HFF-Myc (cell line): ENCODE measurements at regions not wholly inside any gene's neighbourhood (a gene's known extent, or its start where the extent isn't known, plus 50 kb on each side); places are given as distances from the start of the nearest gene placed in this dataset.
"Not testable (repeated sequence)": the region's sequence is repeated elsewhere in the genome, so short reads cannot be mapped to it uniquely, and the experiment has no call there.

ENCODE experiments used
- DNase-seq: peaks from one replicate; pipeline ENCODE4 v3.0.0-alpha.2; 2011; ENCODE audit warnings: low read depth; ENCODE audit errors: extremely low read depth
- H3K4me3 ChIP-seq: replicated peaks from 2 replicates; pipeline ENCODE4 v1.5.1; 2011; ENCODE audit warnings: low read depth, mild to moderate bottlenecking, control low read depth, low read length
- CTCF ChIP-seq: IDR thresholded peaks from 2 replicates; pipeline ENCODE4 v1.5.1; 2012; ENCODE audit warnings: mild to moderate bottlenecking, low read depth, low read length, control low read depth; ENCODE audit errors: missing control alignments

GRCh38 chr13:46468570-46469463 is 81.8 kb upstream of the RUBCNL start:
- TF ChIP-seq CTCF, result no peak
- no peak overlapping the region for H3K4me3 ChIP-seq
- DNase-seq, result no peak

DNA sequence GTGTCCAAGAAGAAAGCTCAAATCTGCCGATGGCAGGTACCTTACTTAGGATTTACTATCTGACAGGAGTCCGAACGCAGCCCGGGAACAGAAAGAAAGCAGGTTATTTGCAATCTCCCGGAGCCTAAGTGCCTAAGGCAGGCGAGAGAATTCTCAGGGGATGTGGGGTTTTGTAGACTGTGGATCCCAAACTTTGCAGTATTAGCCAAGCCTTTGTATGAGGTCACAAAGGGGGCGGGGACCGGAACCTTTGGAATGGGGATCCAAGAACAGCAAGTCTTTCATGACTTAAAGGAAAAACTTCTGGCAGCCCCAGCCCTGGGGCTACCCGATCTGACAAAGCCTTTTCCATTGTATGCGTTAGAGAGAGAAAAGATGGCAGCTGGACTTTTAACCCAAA is 80.6 kb upstream of the RUBCNL start:
- H3K4me3 ChIP-seq, DNase-seq: not testable (repeated sequence)

- H3K4me3 ChIP-seq, DNase-seq: not testable (repeated sequence)
Measured at GRCh38 chr13:46466074-46466473, 79.0 kb upstream of the RUBCNL start.

DNA sequence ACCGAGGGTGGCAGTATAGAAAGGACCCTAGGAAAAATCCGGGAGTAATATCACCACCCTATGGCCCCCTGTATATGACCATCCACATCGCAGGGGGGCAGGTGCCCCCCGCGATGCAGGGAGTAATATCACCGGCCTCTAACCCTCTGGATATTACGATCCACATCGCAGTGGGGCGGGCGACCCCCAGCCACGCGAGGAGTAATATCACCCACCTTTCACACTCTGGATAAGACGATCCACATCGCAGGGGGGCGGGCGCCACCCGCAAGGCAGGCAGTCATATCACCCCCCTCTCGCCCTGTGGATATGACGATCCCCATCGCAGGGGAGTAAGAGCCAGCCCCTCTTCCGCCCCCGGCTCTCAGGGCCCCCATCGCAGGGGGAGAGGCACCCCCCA is 76.7 kb upstream of the RUBCNL start:
- no peak for DNase-seq
- no peak for TF ChIP-seq CTCF
- H3K4me3 ChIP-seq, result no peak overlapping the region

DNA sequence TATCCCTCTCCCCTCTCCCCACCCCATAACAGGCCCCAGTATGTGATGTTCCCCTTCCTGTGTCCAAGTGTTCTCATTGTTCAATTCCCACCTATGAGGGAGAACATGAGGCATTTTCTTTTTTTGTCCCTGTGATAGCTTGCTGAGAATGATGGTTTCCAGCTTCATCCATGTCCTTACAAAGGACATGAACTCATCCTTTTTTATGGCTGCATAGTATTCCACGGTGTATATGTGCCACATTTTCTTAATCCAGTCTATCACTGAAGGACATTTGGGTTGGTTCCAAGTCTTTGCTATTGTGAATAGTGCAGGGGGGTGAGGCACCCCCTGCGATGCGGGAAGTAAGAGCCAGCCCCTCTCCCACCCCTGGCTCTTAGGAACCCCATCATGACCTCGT is 73.2 kb upstream of the RUBCNL start:
- H3K4me3 ChIP-seq, DNase-seq: not testable (repeated sequence)

DNA sequence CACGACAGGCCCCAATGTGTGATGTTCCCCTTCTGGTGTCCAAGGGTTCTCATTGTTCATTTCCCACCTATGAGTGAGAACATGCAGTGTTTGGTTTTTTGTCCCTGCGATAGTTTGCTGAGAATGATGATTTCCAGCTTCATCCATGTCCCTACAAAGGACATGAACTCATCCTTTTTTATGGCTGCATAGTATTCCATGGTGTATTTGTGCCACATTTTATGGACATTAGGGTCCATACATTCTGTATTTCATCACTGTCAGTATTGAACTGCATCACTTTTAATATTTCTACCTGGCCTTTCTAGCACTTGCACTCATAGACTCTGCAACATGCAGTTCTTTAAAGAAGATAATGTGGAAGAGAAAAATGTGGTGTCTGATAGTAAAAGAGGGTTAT is 70.2 kb upstream of the RUBCNL start:
- not testable (repeated sequence) for DNase-seq, H3K4me3 ChIP-seq

DNA sequence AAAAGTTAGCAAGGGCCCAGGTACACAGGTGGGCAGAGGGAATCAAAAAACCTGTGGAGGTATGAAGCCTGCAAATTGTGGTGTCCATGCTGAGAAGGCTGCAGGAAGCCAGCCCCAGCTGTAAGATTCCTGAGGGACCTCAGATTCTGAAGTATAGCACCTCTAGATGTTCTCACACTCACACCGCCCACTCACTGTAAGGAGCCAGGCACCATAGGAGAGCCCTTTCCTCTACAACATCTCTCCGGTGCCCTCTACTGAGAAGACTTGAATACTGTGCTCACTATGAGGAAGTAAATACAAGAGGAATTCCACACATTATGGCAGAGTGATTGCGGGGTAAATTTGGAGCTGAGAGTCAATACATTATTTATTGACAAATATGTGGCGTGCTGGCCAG is 68.9 kb upstream of the RUBCNL start:
- not testable (repeated sequence) for H3K4me3 ChIP-seq, DNase-seq

- not testable (repeated sequence) for DNase-seq, H3K4me3 ChIP-seq
Measured at GRCh38 chr13:46451145-46451544, 64.1 kb upstream of the RUBCNL start.

DNA sequence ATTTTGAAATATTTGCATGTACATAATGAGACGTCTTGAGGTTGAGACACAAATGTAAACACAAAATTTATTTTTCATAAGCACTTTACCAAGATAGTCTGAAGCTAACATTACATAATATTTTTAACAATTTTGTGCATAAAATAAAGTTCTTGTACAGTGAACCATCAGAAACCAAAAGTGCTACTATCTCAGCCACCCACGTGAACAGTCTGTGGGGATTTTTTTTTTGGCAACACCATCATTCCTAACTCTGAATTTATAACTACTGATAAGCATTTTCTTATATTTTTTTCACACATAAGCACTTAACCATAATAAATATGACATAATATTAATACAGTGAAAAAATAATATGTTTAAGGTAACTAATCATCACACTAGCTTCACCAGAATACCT is 62.9 kb upstream of the RUBCNL start:
- H3K4me3 ChIP-seq, DNase-seq: not testable (repeated sequence)

GRCh38 chr13:46448148-46448547 is 61.1 kb upstream of the RUBCNL start:
- DNase-seq, H3K4me3 ChIP-seq: not testable (repeated sequence)

DNA sequence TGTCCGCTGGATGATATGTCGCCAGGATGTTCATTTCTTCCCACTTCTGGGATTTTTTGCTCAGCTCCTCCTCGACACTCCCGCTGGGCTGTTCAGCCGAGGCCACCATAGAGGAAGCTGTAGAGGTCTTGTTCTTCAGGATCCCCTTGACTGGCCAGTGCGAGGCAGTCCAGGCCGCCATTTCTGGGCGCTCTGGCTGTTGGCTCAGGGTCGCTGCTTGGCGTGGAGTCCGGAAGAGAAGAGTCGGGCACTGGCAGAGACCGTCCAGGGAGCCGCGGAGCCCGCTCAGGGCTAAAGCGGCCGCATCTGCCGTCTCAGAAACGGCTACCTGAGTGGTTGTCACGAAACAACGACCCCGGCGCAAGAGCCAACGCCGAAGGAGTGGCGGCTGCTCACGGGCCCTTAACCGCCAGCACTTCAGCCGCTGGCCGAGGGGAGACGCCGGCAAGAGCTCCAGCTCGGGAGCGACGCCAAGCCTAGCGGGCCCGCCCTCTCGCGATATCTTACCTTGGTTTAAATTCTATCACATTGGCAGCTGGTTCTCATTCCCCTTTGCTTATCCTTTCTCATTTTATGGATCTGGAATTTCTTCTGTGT is 50.9 kb upstream of the RUBCNL start:
- not testable (repeated sequence) for H3K4me3 ChIP-seq

More for the DNA sequence above, 50.9 kb upstream of the RUBCNL start:
- not testable (repeated sequence) for DNase-seq
